Ovary (tissue), 7 donors: ENCODE measurements at regions not wholly inside any gene's neighbourhood (a gene's known extent, or its start where the extent isn't known, plus 50 kb on each side); places are given as distances from the start of the nearest gene placed in this dataset.

Source experiments
- DNase-seq, 5 donors: peaks; one replicate each; pipeline ENCODE4 v3.0.0-alpha.2; 2019 to 2020
- H3K27ac ChIP-seq, 2 donors: fragments of 200-600 bp; one replicate each; pipeline versions ENCODE4 v1.5.1 to v1.8.0; 2019 to 2022
- H3K27me3 ChIP-seq: fragments of 200-600 bp; one replicate; pipeline ENCODE4 v1.8.0; 2022
- H3K36me3 ChIP-seq: fragments of 200-600 bp; sonication (generic); one replicate; pipeline ENCODE4 v1.5.1; 2019
- H3K4me1 ChIP-seq: one replicate; pipeline ENCODE4 v1.8.1; 2013; ENCODE audit warnings: mild to moderate bottlenecking, moderate library complexity; ENCODE audit not compliant: insufficient read depth
- H3K4me3 ChIP-seq: fragments of 200-600 bp; sonication (generic); one replicate; pipeline ENCODE4 v1.5.1; 2017
- H3K9me3 ChIP-seq, 2 donors: fragments of 200-600 bp in 1 of 2; sonication (generic) in 1 of 2; one replicate each; pipeline versions ENCODE4 v1.5.1 to v1.8.1; 2013 to 2019; ENCODE audit warnings: mild to moderate bottlenecking in 1 of 2, moderate library complexity in 1 of 2
- CTCF ChIP-seq, 3 donors: fragments of 450-650 bp in 2 of 3; fragments of 200-600 bp in 1 of 3; IDR thresholded peaks; one replicate each; pipeline versions ENCODE4 v1.5.1 to v1.8.0; 2016 to 2022; ENCODE audit warnings: antibody characterized with exemption in 3 of 3, mild to moderate bottlenecking in 1 of 3
- EP300 ChIP-seq: sonication (generic); formaldehyde crosslinking; IDR thresholded peaks from one replicate; pipeline ENCODE4 v1.6.1; 2017; ENCODE audit warnings: antibody characterized with exemption
- POLR2A ChIP-seq: fragments of 450-650 bp; IDR thresholded peaks from one replicate; pipeline ENCODE4 v1.6.1; 2017; ENCODE audit warnings: antibody characterized with exemption, mild to moderate bottlenecking, moderate library complexity
- WGBS, 3 donors: extraction: QIAGEN DNeasy Blood & Tissue Kit in 1 of 3; methylation state at CpG; one replicate each; pipeline versions ENCODE4 v1.1.5 to v1.1.7; 2013 to 2017; 5-methylcytosine and 5-hydroxymethylcytosine counted together
- intact Hi-C, 4 donors: fragments of 100-400 bp; cut with DNase I; formaldehyde crosslinking; loops; one replicate each; pipeline versions ENCODE4 v1.11.0 to v1.15.1; 2022 to 2023
- donor health status: DM: no; HTN: no; CAD: no; lungs with moderate emphysema.
- donor health status: DM: no; HTN: no; CAD: no.
- donor health status: Bipolar disorder and iron deficiency.
- donor health status: DM: no; HTN: no; CAD: no.
- donor health status: DM: yes; HTN: yes; CAD: no.

GRCh38 chr11:71109586-71109985 lies 142.8 kb downstream of the SHANK2 start:
- no peak overlapping the region for H3K27ac ChIP-seq
- no peaks in the 10 kb centered on the region for H3K27me3 ChIP-seq
- no peak overlapping the region for H3K4me3 ChIP-seq
- 93 to 97% (median 97%) methylated on average over 13 of the region's 13 CpGs for WGBS, 3 donors
- no peaks in the 10 kb centered on the region for H3K4me1 ChIP-seq
- H3K36me3 ChIP-seq: no peaks in the 10 kb centered on the region
- TF ChIP-seq CTCF (IDR thresholded peaks at IDR 0.05): no peak
- TF ChIP-seq EP300: no peak
- no peak for TF ChIP-seq POLR2A
- DNase-seq: no peak
- intact Hi-C loops: no loop called here
- H3K9me3 ChIP-seq: no peaks in the 10 kb centered on the region

GRCh38 chr11:71109186-71109585 lies 143.2 kb downstream of the SHANK2 start:
- no peak overlapping the region for H3K4me3 ChIP-seq
- DNase-seq: no peak
- H3K9me3 ChIP-seq: no peaks in the 10 kb centered on the region
- no peaks in the 10 kb centered on the region for H3K27me3 ChIP-seq
- no peak overlapping the region for H3K27ac ChIP-seq
- intact Hi-C loops: no loop called here
- H3K4me1 ChIP-seq: no peaks in the 10 kb centered on the region
- H3K36me3 ChIP-seq: no peaks in the 10 kb centered on the region
- no peak for TF ChIP-seq EP300
- no peak for TF ChIP-seq POLR2A
- no peak for TF ChIP-seq CTCF (IDR thresholded peaks at IDR 0.05)
- WGBS, 3 donors: 92 to 97% (median 96%) methylated on average over 9 of the region's 9 CpGs

GRCh38 chr11:71108013-71108865 lies 144.1 kb downstream of the SHANK2 start:
- Histone ChIP-seq H3K27ac (no peak overlapping the region), H3K4me3 (no peak overlapping the region), H3K27me3 (no peaks in the 10 kb centered on the region), H3K36me3 (no peaks in the 10 kb centered on the region), H3K4me1 (no peaks in the 10 kb centered on the region), H3K9me3 (no peaks in the 10 kb centered on the region)
- DNase-seq: no peak
- no peak for TF ChIP-seq CTCF (IDR thresholded peaks at IDR 0.05)
- TF ChIP-seq EP300: no peak
- no peak for TF ChIP-seq POLR2A
- 75 to 82% (median 79%) methylated on average over 21 of the region's 21 CpGs for WGBS, 3 donors
- intact Hi-C loops: no loop called here

- Histone ChIP-seq H3K9me3 (no peaks in the 10 kb centered on the region), H3K27me3 (no peaks in the 10 kb centered on the region), H3K4me1 (no peaks in the 10 kb centered on the region), H3K4me3 (no peak overlapping the region), H3K27ac (no peak overlapping the region), H3K36me3 (no peaks in the 10 kb centered on the region)
- no peak for DNase-seq
- 70 to 88% (median 78%) methylated on average over 6 of the region's 6 CpGs for WGBS, 3 donors
- no peak for TF ChIP-seq CTCF (IDR thresholded peaks at IDR 0.05)
- TF ChIP-seq POLR2A: no peak
- TF ChIP-seq EP300: no peak
- intact Hi-C loops: no loop called here
Measured at GRCh38 chr11:71106671-71107070, 145.7 kb downstream of the SHANK2 start.
